H9 (cell line): ENCODE measurements at regions not wholly inside any gene's neighbourhood (a gene's known extent, or its start where the extent isn't known, plus 50 kb on each side); places are given as distances from the start of the nearest gene placed in this dataset.

ENCODE experiments used
- DNase-seq: peaks from one replicate; pipeline ENCODE4 v3.0.0-alpha.2; 2017
- H2AFZ ChIP-seq: one replicate; pipeline ENCODE4 v1.6.1; 2013; ENCODE audit warnings: mild to moderate bottlenecking, low read length, control low read depth, moderate library complexity
- H2AK5ac ChIP-seq: 2 replicates; pipeline ENCODE4 v1.6.1; 2013; ENCODE audit warnings: low read length, control low read depth, mixed read lengths; ENCODE audit not compliant: insufficient read length
- H2BK120ac ChIP-seq: one replicate; pipeline ENCODE4 v1.6.1; 2013; ENCODE audit warnings: low read depth, mild to moderate bottlenecking, low read length, control low read depth, inconsistent platforms; ENCODE audit not compliant: poor library complexity, severe bottlenecking
- H2BK12ac ChIP-seq: 2 replicates; pipeline ENCODE4 v1.6.1; 2013; ENCODE audit warnings: low read length, control low read depth, mixed read lengths, low read depth; ENCODE audit not compliant: insufficient read length
- H2BK15ac ChIP-seq: 2 replicates; pipeline ENCODE4 v1.6.1; 2013; ENCODE audit warnings: low read depth, low read length, control low read depth
- H2BK20ac ChIP-seq: one replicate; pipeline ENCODE4 v1.6.1; 2013; ENCODE audit warnings: low read depth, mild to moderate bottlenecking, low read length, control low read depth, inconsistent platforms; ENCODE audit not compliant: poor library complexity, severe bottlenecking
- H2BK5ac ChIP-seq: 2 replicates; pipeline ENCODE4 v1.6.1; 2013; ENCODE audit warnings: low read length, control low read depth, mixed read lengths; ENCODE audit not compliant: insufficient read length
- H3K14ac ChIP-seq: 2 replicates; pipeline ENCODE4 v1.6.1; 2013; ENCODE audit warnings: low read length, control low read depth; ENCODE audit not compliant: insufficient read depth
- H3K18ac ChIP-seq: 2 replicates; pipeline ENCODE4 v1.6.1; 2013; ENCODE audit warnings: low read depth, mild to moderate bottlenecking, mixed read lengths, low read length, control low read depth; ENCODE audit not compliant: insufficient read length
- H3K23ac ChIP-seq: 2 replicates; pipeline ENCODE4 v1.6.1; 2013; ENCODE audit warnings: low read length, control low read depth, mixed read lengths, low read depth; ENCODE audit not compliant: insufficient read length
- H3K23me2 ChIP-seq: 2 replicates; pipeline ENCODE4 v1.6.1; 2013; ENCODE audit warnings: low read depth, mild to moderate bottlenecking, mixed read lengths, low read length, control low read depth; ENCODE audit not compliant: insufficient read length, poor library complexity, severe bottlenecking
- H3K27ac ChIP-seq: 2 replicates; pipeline ENCODE4 v1.5.1; 2013; ENCODE audit warnings: low read length, control low read depth, mixed read lengths, low read depth; ENCODE audit not compliant: insufficient read length
- H3K27me3 ChIP-seq: 2 replicates; pipeline ENCODE4 v1.6.1; 2013; ENCODE audit warnings: low read length, control low read depth, inconsistent platforms; ENCODE audit not compliant: insufficient read depth
- H3K4ac ChIP-seq: 2 replicates; pipeline ENCODE4 v1.6.1; 2013; ENCODE audit warnings: low read depth, mild to moderate bottlenecking, control low read depth, inconsistent platforms, low read length, moderate library complexity
- H3K4me1 ChIP-seq: 2 replicates; pipeline ENCODE4 v1.6.1; 2013; ENCODE audit warnings: low read length, control low read depth, inconsistent platforms; ENCODE audit not compliant: insufficient read depth
- H3K4me2 ChIP-seq: 2 replicates; pipeline ENCODE4 v1.6.1; 2013; ENCODE audit warnings: low read length, control low read depth, mixed read lengths; ENCODE audit not compliant: insufficient read length, insufficient read depth
- H3K56ac ChIP-seq: 2 replicates; pipeline ENCODE4 v1.6.1; 2013; ENCODE audit warnings: low read depth, mild to moderate bottlenecking, mixed read lengths, low read length, control low read depth; ENCODE audit not compliant: insufficient read length
- H3K79me1 ChIP-seq: 2 replicates; pipeline ENCODE4 v1.6.1; 2013; ENCODE audit warnings: low read depth, mild to moderate bottlenecking, moderate library complexity, low read length, control low read depth, inconsistent platforms; ENCODE audit not compliant: insufficient read depth, poor library complexity, severe bottlenecking
- H3K79me2 ChIP-seq: 2 replicates; pipeline ENCODE4 v1.6.1; 2013; ENCODE audit warnings: low read length, control low read depth, inconsistent platforms; ENCODE audit not compliant: insufficient read depth
- H3K9ac ChIP-seq: 2 replicates; pipeline ENCODE4 v1.6.1; 2013; ENCODE audit warnings: low read length, control low read depth, mixed read lengths; ENCODE audit not compliant: insufficient read length; ENCODE audit errors: extremely low read depth
- H3K9me3 ChIP-seq: one replicate; pipeline ENCODE4 v1.6.1; 2013; ENCODE audit warnings: low read depth, low read length, inconsistent platforms; ENCODE audit not compliant: control insufficient read depth
- H3T11ph ChIP-seq: one replicate; pipeline ENCODE4 v1.6.1; 2013; ENCODE audit warnings: mild to moderate bottlenecking, low read length, control low read depth, inconsistent platforms
- H4K20me1 ChIP-seq: one replicate; pipeline ENCODE4 v1.6.1; 2013; ENCODE audit not compliant: control insufficient read depth, insufficient read length, insufficient read depth
- H4K5ac ChIP-seq: 2 replicates; pipeline ENCODE4 v1.6.1; 2013; ENCODE audit warnings: low read depth, mild to moderate bottlenecking, mixed read lengths, low read length, control low read depth; ENCODE audit not compliant: insufficient read length
- H4K8ac ChIP-seq: replicated peaks from 2 replicates; pipeline ENCODE4 v1.6.1; 2013; ENCODE audit warnings: low read length, control low read depth, mixed read lengths, low read depth; ENCODE audit not compliant: insufficient read length
- H4K91ac ChIP-seq: 2 replicates; pipeline ENCODE4 v1.6.1; 2013; ENCODE audit warnings: low read depth, mild to moderate bottlenecking, moderate library complexity, mixed read lengths, low read length, control low read depth; ENCODE audit not compliant: insufficient read length
- H3K27ac Mint-ChIP-seq, 3 experiments: 2 replicates in 2 of 3; 3 replicates in 1 of 3; pipeline ENCODE4 v1.8.0; 2020 to 2021; ENCODE audit warnings: mixed read lengths in 3 of 3, mild to moderate bottlenecking in 1 of 3, moderate library complexity in 1 of 3
- H3K27me3 Mint-ChIP-seq: 2 replicates; pipeline ENCODE4 v1.8.0; 2021; ENCODE audit warnings: low read depth, mild to moderate bottlenecking, moderate library complexity, mixed read lengths
- H3K36me3 Mint-ChIP-seq, 3 experiments: 2 replicates in 2 of 3; 3 replicates in 1 of 3; pipeline ENCODE4 v1.8.0; 2020 to 2021; ENCODE audit warnings: low read depth in 3 of 3, mixed read lengths in 3 of 3; ENCODE audit not compliant: insufficient read depth in 1 of 3
- H3K4me1 Mint-ChIP-seq, 2 experiments: 2 replicates each; pipeline ENCODE4 v1.8.0; 2020; ENCODE audit warnings: mixed read lengths in 2 of 2
- H3K4me3 Mint-ChIP-seq, 2 experiments: 2 replicates in 1 of 2; 3 replicates in 1 of 2; pipeline ENCODE4 v1.8.0; 2020 to 2021; ENCODE audit warnings: mild to moderate bottlenecking in 2 of 2, mixed read lengths in 2 of 2, moderate library complexity in 1 of 2
- H3K9me3 Mint-ChIP-seq, 2 experiments: 2 replicates in 1 of 2; 3 replicates in 1 of 2; pipeline ENCODE4 v1.8.0; 2020; ENCODE audit warnings: mild to moderate bottlenecking in 2 of 2, mixed read lengths in 2 of 2, moderate library complexity in 1 of 2
- CTCF ChIP-seq: fragments of 200-600 bp; sonication (generic); conservative IDR thresholded peaks from 3 replicates; pipeline ENCODE4 v1.8.0; 2021; ENCODE audit warnings: antibody characterized with exemption, mild to moderate bottlenecking
- WGBS: extraction: QIAGEN DNeasy Blood & Tissue Kit; methylation state at CpG from one replicate; pipeline ENCODE4 v1.1.7; 2013; ENCODE audit warnings: missing lambda C conversion rate, low lambda C conversion rate, mixed read lengths; ENCODE audit not compliant: insufficient read length; ENCODE audit errors: extremely low coverage; 5-methylcytosine and 5-hydroxymethylcytosine counted together

- Histone ChIP-seq H3K79me1 (no peaks in the 10 kb centered on the region), H3K23me2 (no peaks in the 10 kb centered on the region), H3K27ac (no peak overlapping the region), H3K23ac (no peak overlapping the region), H3K4me2 (no peak overlapping the region), H4K8ac (no peak overlapping the region), H4K5ac (no peak overlapping the region), H2BK12ac (no peak overlapping the region), H3K56ac (no peak overlapping the region), H3K27me3 (no peaks in the 10 kb centered on the region), H2AK5ac (no peak overlapping the region), H3K18ac (no peak overlapping the region), H2BK5ac (no peak overlapping the region), H2AFZ (no peak overlapping the region), H2BK120ac (no peak overlapping the region), H3K14ac (no peak overlapping the region), H3K9ac (no peak overlapping the region), H3T11ph (no peak overlapping the region), H2BK20ac (no peak overlapping the region), H4K20me1 (no peaks in the 10 kb centered on the region), H3K9me3 (peaks cover 10% of the 10 kb centered on the region), H4K91ac (no peak overlapping the region), H2BK15ac (no peak overlapping the region), H3K4ac (no peak overlapping the region), H3K79me2 (no peaks in the 10 kb centered on the region), H3K4me1 (no peaks in the 10 kb centered on the region; the same call in 1 of the 2 replicates)
- WGBS, result no CpG with 5 or more reads among the region's 1 CpG
- H3K9me3 Mint-ChIP-seq, result peaks cover 40% of the 10 kb centered on the region in 2 experiments
- TF ChIP-seq CTCF, result no peak
- no peak overlapping the region for H3K4me3 Mint-ChIP-seq
- peaks cover 9 to 38% (median 31%) of the 10 kb centered on the region in 3 experiments for H3K36me3 Mint-ChIP-seq
- H3K27ac Mint-ChIP-seq, result no peak overlapping the region
- H3K4me1 Mint-ChIP-seq, result peaks cover 14% of the 10 kb centered on the region in 2 experiments
- no peak for DNase-seq
- no peaks in the 10 kb centered on the region; the same call in 1 of the 2 replicates for H3K27me3 Mint-ChIP-seq
Observed at GRCh38 chr9:4923141-4923540, 61.9 kb upstream of the JAK2 start.
